GM12874 (cell line): ENCODE measurements at regions not wholly inside any gene's neighbourhood (a gene's known extent, or its start where the extent isn't known, plus 50 kb on each side); places are given as distances from the start of the nearest gene placed in this dataset.

ENCODE experiments used
- TF ChIP-seq, protein P1 (sequence below): IDR thresholded peaks from 2 replicates; pipeline ENCODE4 v1.5.1; 2011; ENCODE audit warnings: low read depth, mild to moderate bottlenecking, control low read depth, low read length, moderate library complexity; ENCODE audit not compliant: insufficient read depth

DNA sequence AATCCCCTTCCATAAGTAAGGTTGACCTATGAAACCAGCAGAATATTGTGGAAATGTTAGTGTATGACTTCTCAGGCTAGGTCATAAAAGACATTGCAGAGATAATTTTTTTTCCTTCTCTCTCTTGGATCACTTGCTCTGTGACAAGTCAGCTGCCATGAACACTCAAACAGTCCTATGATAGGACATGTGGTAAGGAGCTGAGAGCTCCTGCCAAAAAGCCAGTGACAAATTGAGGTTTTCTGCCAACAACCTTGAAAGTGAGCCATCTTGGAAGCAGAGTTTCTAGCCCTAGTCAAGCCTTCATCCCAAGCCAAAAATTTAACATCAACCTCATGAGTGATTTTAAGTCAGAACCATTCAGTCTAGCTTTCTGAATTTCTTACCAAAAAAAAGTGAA is 270.9 kb upstream of the NBEA start:
- TF ChIP-seq, protein P1, sequence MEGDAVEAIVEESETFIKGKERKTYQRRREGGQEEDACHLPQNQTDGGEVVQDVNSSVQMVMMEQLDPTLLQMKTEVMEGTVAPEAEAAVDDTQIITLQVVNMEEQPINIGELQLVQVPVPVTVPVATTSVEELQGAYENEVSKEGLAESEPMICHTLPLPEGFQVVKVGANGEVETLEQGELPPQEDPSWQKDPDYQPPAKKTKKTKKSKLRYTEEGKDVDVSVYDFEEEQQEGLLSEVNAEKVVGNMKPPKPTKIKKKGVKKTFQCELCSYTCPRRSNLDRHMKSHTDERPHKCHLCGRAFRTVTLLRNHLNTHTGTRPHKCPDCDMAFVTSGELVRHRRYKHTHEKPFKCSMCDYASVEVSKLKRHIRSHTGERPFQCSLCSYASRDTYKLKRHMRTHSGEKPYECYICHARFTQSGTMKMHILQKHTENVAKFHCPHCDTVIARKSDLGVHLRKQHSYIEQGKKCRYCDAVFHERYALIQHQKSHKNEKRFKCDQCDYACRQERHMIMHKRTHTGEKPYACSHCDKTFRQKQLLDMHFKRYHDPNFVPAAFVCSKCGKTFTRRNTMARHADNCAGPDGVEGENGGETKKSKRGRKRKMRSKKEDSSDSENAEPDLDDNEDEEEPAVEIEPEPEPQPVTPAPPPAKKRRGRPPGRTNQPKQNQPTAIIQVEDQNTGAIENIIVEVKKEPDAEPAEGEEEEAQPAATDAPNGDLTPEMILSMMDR = no peak

DNA sequence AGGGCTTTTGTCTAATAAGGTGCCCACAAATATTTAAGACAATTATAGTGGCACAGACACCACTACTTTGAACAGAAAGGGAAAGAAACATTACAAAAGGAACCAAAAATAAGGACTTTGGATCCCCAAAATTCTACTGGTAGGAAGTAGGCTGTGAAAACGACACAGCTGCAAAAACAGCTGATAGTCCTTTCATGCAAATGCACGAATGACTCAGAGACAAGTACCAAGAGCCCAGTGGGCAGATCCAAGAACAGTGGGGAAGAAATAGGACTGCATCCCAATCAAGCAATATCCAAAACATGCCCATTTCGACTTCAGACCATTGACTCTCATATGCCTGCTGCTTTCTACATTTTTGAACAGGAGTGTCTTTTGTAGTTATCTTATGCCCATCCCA is 269.4 kb upstream of the NBEA start:
- TF ChIP-seq, protein P1 = no peak

DNA sequence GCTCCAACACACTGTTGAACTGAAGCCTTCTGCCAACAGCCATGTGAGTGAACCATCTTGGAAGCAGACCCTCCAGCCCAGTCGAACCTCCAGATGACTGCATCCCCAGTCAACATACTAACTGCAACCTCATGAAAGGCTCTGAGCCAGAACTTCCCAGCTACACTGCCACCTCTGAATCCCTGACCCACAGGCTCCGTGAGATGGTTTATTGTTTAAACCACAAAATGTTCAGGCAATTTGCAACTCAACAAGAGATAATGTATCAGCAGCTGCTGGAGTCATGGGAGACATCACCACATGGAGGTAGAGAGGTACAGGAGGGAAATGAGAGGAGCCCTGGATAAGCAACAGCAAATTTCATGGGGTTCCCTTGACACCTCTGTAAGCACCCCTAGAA is 266.4 kb upstream of the NBEA start:
- TF ChIP-seq, protein P1 = no peak

DNA sequence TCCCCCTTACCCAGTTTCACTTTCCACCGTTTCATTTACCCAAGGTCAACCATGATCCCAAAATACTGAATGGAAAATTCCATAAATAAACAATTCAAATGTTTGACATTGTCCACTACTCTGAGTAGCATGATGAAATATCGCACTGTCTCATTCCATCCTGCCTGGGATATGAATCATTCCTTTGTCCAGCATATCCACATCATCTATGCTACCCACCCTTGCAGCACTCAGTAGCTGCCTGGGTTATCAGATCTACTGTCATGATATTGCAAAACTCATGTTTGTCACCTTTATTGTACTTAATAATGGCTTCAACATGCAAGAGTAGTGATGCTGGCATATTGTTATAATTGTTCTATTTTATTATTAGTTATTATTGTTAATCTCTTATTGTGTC is 263.9 kb upstream of the NBEA start:
- TF ChIP-seq, protein P1 = no peak

DNA sequence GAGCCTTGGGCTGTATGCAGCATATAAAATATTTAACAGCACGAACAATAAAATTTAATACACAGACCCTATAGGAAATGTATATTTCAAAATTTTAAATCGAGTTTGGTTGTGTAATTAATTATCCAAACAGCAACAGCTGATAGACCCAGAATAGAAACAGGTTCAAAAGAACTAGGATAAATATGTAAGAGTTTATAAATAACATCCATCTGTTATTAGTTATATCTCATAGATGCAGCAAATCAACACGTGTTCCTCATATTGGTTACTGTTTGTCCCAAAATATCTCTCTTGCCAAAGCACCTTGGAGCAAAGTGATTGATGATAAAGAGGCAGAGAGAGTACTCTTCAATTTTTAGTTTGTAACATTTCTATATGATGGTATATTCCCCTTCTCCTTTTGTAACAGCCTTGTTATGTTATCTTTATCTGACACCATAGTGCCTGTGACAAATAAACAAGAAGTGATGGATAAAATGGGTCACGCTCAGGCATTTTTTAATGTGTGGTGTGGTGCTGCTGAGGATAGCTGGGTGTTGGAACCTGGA is 260.6 kb upstream of the NBEA start:
- TF ChIP-seq, protein P1 = no peak

DNA sequence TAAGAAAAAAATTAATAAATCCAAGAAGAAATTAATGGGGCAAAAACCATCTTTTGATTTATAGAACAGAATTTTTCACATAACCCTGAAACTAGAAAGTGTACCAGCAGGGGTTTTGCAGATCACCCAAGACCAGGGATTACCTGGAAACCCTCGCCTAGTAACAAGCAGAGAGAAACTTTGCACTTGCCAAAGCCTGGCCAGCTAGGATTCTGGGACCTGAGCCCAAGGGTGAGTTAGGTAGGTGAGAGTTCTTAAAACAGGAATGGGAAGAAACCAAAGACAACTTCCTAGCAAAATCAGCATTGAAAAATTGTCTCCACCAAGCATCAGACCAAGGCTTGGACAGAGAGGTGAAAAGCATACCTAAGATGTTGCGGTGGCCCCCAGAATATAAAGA is 247.0 kb upstream of the NBEA start:
- TF ChIP-seq, protein P1 = no peak

DNA sequence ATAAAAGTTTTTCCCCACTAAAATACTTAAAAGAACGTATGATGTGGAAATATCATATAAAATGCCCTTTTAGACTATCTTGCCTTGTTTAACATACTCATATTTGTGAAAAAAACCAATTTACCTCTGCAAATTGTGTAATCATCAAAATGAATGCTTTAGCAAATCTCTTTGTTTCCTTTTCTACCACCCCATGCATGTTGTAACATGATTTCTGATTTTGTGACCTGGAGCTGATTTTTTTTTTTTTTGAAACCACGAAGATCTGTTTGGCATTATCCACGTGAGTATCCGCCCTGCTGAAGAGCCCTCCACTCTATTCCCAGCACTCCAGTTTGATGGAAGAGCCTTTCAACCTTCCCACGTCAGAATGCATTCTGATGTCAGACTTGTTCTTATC is 245.8 kb upstream of the NBEA start:
- TF ChIP-seq, protein P1 = no peak
